LNCAP (cell line): ENCODE measurements at regions not wholly inside any gene's neighbourhood (a gene's known extent, or its start where the extent isn't known, plus 50 kb on each side); places are given as distances from the start of the nearest gene placed in this dataset.

Experiments used
- CTCF ChIP-seq: fragments of 450-650 bp; IDR thresholded peaks from 2 replicates; pipeline ENCODE4 v1.5.1; 2017; ENCODE audit warnings: mild to moderate bottlenecking

GRCh38 chr1:157218671-157219070, 80.5 kb upstream of the ETV3 start:
- TF ChIP-seq CTCF = no peak

- no peak for TF ChIP-seq CTCF
Observed at GRCh38 chr1:157217486-157217885, 79.3 kb upstream of the ETV3 start.

GRCh38 chr1:157213836-157214235, 75.6 kb upstream of the ETV3 start:
- no peak for TF ChIP-seq CTCF

GRCh38 chr1:157209514-157209913, 71.3 kb upstream of the ETV3 start:
- TF ChIP-seq CTCF = no peak

- TF ChIP-seq CTCF = no peak
Observed at GRCh38 chr1:157203166-157203565, 65.0 kb upstream of the ETV3 start.

- no peak for TF ChIP-seq CTCF
Observed at GRCh38 chr1:157202331-157202730, 64.1 kb upstream of the ETV3 start.

GRCh38 chr1:157201767-157202166, 63.6 kb upstream of the ETV3 start:
- no peak for TF ChIP-seq CTCF

GRCh38 chr1:157200451-157200850, 62.3 kb upstream of the ETV3 start:
- no peak for TF ChIP-seq CTCF
